WTC11 (cell line): ENCODE measurements at regions not wholly inside any gene's neighbourhood (a gene's known extent, or its start where the extent isn't known, plus 50 kb on each side); places are given as distances from the start of the nearest gene placed in this dataset.

ENCODE experiments used
- ATAC-seq: fragments of 200-7000 bp; cut with Tn5 transposase; 2 replicates; pipeline ENCODE4 v1.10.0; 2021; ENCODE audit warnings: mild to moderate bottlenecking, moderate library complexity
- CTCF ChIA-PET: fragments of 300-600 bp; sonication (Branson Sonifier 250); formaldehyde crosslinking; loops from one replicate; lab custom pipeline; 2021; ENCODE audit warnings: antibody characterized with exemption; lab: Charles Lee
- POLR2A ChIA-PET: fragments of 350-600 bp; sonication (Branson Sonifier 250); formaldehyde crosslinking; loops from one replicate; lab custom pipeline; 2021; ENCODE audit warnings: antibody characterized with exemption; lab: Charles Lee
- DNase-seq: peaks from one replicate; pipeline ENCODE4 v3.0.0; 2021; ENCODE audit warnings: low spot score
- H3K27ac Mint-ChIP-seq: 2 replicates; pipeline ENCODE4 v1.8.0; 2021; ENCODE audit warnings: mixed read lengths
- H3K27me3 Mint-ChIP-seq: 2 replicates; pipeline ENCODE4 v1.8.0; 2021; ENCODE audit warnings: low read depth, mild to moderate bottlenecking, moderate library complexity, mixed read lengths
- H3K36me3 Mint-ChIP-seq: 2 replicates; pipeline ENCODE4 v1.8.0; 2021; ENCODE audit warnings: mixed read lengths
- H3K4me1 Mint-ChIP-seq: 2 replicates; pipeline ENCODE4 v1.8.0; 2022; ENCODE audit warnings: mixed read lengths
- H3K4me3 Mint-ChIP-seq: 2 replicates; pipeline ENCODE4 v1.8.0; 2021; ENCODE audit warnings: mild to moderate bottlenecking, moderate library complexity, mixed read lengths
- H3K9me3 Mint-ChIP-seq: 2 replicates; pipeline ENCODE4 v1.8.0; 2021; ENCODE audit warnings: mixed read lengths
- CREB1 ChIP-seq: sonication (generic); formaldehyde crosslinking; IDR thresholded peaks from 2 replicates; pipeline ENCODE4 v1.8.0; 2023; ENCODE audit warnings: mild to moderate bottlenecking, missing genetic modification reagents
- FOXK1 ChIP-seq: sonication (generic); formaldehyde crosslinking; IDR thresholded peaks from 2 replicates; pipeline ENCODE4 v1.8.0; 2022; ENCODE audit warnings: mild to moderate bottlenecking, moderate library complexity, missing genetic modification reagents
- NFE2L1 ChIP-seq: sonication (generic); formaldehyde crosslinking; IDR thresholded peaks from 2 replicates; pipeline ENCODE4 v1.8.1; 2023; ENCODE audit warnings: missing genetic modification reagents
- PRRX2 ChIP-seq: fragments of 250-450 bp; sonication (Bioruptor Pico); IDR thresholded peaks from 2 replicates; pipeline ENCODE4 v1.8.0; 2021; ENCODE audit warnings: mild to moderate bottlenecking
- SP1 ChIP-seq: sonication (generic); formaldehyde crosslinking; conservative IDR thresholded peaks from 2 replicates; pipeline ENCODE4 v1.8.1; 2022; ENCODE audit warnings: missing genetic modification reagents
- ZBTB21 ChIP-seq: sonication (generic); formaldehyde crosslinking; IDR thresholded peaks from 2 replicates; pipeline ENCODE4 v1.8.1; 2023; ENCODE audit warnings: mild to moderate bottlenecking, missing genetic modification reagents, borderline replicate concordance
- ZNF219 ChIP-seq: sonication (generic); formaldehyde crosslinking; IDR thresholded peaks from 2 replicates; pipeline ENCODE4 v1.8.0; 2023; ENCODE audit warnings: missing genetic modification reagents, mild to moderate bottlenecking, borderline replicate concordance
- ZNF396 ChIP-seq: fragments of 250-450 bp; sonication (Bioruptor Pico); IDR thresholded peaks from 2 replicates; pipeline ENCODE4 v1.8.0; 2021; ENCODE audit warnings: mild to moderate bottlenecking, moderate library complexity, borderline replicate concordance
- ZNF416 ChIP-seq: fragments of 250-450 bp; sonication (Bioruptor Pico); IDR thresholded peaks from 2 replicates; pipeline ENCODE4 v1.9.0; 2021; ENCODE audit warnings: mild to moderate bottlenecking, inconsistent platforms
- ZNF423 ChIP-seq: fragments of 250-450 bp; sonication (Bioruptor Pico); IDR thresholded peaks from 2 replicates; pipeline ENCODE4 v2.1.2; 2022; ENCODE audit warnings: mild to moderate bottlenecking, moderate library complexity
- TF ChIP-seq, protein P1 (sequence below): sonication (generic); formaldehyde crosslinking; conservative IDR thresholded peaks from 2 replicates; pipeline ENCODE4 v1.8.1; 2022; ENCODE audit warnings: mild to moderate bottlenecking, missing genetic modification reagents
- TF ChIP-seq, protein P2 (sequence below): sonication (generic); formaldehyde crosslinking; IDR thresholded peaks from 2 replicates; pipeline ENCODE4 v1.8.1; 2022; ENCODE audit warnings: mild to moderate bottlenecking, missing genetic modification reagents, moderate library complexity, borderline replicate concordance
- TF ChIP-seq, protein P3 (sequence below): sonication (generic); formaldehyde crosslinking; IDR thresholded peaks from 2 replicates; pipeline ENCODE4 v1.8.0; 2023; ENCODE audit warnings: mild to moderate bottlenecking, missing genetic modification reagents
- TF ChIP-seq, protein P4 (sequence below): sonication (generic); formaldehyde crosslinking; IDR thresholded peaks from 2 replicates; pipeline ENCODE4 v1.8.0; 2022; ENCODE audit warnings: mild to moderate bottlenecking, missing genetic modification reagents
- TF ChIP-seq, protein P5 (sequence below): sonication (generic); formaldehyde crosslinking; IDR thresholded peaks from 2 replicates; pipeline ENCODE4 v1.8.0; 2023; ENCODE audit warnings: missing genetic modification reagents, mild to moderate bottlenecking, borderline replicate concordance
- TF ChIP-seq, protein P6 (sequence below): fragments of 250-450 bp; sonication (Bioruptor Pico); IDR thresholded peaks from 2 replicates; pipeline ENCODE4 v1.8.0; 2021; ENCODE audit warnings: mild to moderate bottlenecking
- TF ChIP-seq, protein P7 (sequence below): sonication (generic); formaldehyde crosslinking; IDR thresholded peaks from 2 replicates; pipeline ENCODE4 v1.8.1; 2023; ENCODE audit warnings: mild to moderate bottlenecking, moderate library complexity, missing genetic modification reagents

DNA sequence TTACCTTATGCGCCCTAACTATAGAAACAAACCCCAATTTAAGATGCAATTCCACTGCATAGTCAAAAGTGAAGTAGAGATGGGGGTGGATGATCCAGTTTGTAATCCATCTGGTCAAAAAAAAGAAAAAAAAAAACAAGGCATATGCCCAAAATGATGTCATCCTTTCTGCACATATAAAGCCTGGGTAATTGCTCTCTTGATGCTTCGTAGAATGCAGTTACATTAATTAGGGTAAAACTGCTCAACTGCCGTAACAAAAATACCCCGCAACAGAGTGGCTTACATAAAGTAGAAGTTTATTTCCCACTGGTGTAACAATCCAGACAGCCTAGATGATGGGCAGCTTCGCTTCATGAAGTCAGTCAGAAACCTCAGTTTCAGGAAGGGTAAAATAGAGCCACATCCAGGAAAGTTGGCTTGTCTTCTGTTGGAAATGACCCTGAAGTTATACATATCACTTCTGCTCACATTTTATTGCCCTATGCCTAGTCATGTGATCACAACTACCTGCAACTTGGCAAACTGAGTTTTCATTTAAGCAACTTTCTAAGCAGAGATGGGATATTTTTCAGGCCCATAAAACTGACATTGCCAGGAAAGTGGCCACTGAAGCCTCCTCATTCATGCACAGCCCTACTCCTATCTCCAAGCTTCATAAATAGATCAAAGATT is 221.7 kb downstream of the C1orf94 start:
- ATAC-seq, result no peak
- no peaks in the 10 kb centered on the region; the same call in 1 of the 2 replicates for H3K36me3 Mint-ChIP-seq

More for the DNA sequence above, 221.7 kb downstream of the C1orf94 start:
- ChIA-PET CTCF (interaction anchor here (1.2 kb wide), 1 partner anchor 210 kb away, joined by 3 read pairs; no protein-coding TSS in a partner anchor), POLR2A (no interaction called here)
- TF ChIP-seq, protein P1, sequence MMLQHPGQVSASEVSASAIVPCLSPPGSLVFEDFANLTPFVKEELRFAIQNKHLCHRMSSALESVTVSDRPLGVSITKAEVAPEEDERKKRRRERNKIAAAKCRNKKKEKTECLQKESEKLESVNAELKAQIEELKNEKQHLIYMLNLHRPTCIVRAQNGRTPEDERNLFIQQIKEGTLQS, result no peak
- TF ChIP-seq, protein P2, sequence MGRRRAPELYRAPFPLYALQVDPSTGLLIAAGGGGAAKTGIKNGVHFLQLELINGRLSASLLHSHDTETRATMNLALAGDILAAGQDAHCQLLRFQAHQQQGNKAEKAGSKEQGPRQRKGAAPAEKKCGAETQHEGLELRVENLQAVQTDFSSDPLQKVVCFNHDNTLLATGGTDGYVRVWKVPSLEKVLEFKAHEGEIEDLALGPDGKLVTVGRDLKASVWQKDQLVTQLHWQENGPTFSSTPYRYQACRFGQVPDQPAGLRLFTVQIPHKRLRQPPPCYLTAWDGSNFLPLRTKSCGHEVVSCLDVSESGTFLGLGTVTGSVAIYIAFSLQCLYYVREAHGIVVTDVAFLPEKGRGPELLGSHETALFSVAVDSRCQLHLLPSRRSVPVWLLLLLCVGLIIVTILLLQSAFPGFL, result no peak
- TF ChIP-seq NFE2L1 (CRISPR knock-in tag) (no peak), SP1 (no peak), ZNF423 (CRISPR knock-in tag) (no peak), ZNF416 (CRISPR knock-in tag) (no peak), ZNF396 (CRISPR knock-in tag) (no peak), ZBTB21 (CRISPR knock-in tag) (no peak), PRRX2 (CRISPR knock-in tag) (no peak), FOXK1 (CRISPR knock-in tag) (no peak), ZNF219 (CRISPR knock-in tag) (no peak), CREB1 (CRISPR knock-in tag) (no peak)
- TF ChIP-seq, protein P3, sequence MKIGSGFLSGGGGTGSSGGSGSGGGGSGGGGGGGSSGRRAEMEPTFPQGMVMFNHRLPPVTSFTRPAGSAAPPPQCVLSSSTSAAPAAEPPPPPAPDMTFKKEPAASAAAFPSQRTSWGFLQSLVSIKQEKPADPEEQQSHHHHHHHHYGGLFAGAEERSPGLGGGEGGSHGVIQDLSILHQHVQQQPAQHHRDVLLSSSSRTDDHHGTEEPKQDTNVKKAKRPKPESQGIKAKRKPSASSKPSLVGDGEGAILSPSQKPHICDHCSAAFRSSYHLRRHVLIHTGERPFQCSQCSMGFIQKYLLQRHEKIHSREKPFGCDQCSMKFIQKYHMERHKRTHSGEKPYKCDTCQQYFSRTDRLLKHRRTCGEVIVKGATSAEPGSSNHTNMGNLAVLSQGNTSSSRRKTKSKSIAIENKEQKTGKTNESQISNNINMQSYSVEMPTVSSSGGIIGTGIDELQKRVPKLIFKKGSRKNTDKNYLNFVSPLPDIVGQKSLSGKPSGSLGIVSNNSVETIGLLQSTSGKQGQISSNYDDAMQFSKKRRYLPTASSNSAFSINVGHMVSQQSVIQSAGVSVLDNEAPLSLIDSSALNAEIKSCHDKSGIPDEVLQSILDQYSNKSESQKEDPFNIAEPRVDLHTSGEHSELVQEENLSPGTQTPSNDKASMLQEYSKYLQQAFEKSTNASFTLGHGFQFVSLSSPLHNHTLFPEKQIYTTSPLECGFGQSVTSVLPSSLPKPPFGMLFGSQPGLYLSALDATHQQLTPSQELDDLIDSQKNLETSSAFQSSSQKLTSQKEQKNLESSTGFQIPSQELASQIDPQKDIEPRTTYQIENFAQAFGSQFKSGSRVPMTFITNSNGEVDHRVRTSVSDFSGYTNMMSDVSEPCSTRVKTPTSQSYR (CRISPR knock-in tag), result no peak
- TF ChIP-seq, protein P4, sequence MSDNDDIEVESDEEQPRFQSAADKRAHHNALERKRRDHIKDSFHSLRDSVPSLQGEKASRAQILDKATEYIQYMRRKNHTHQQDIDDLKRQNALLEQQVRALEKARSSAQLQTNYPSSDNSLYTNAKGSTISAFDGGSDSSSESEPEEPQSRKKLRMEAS (CRISPR knock-in tag), result no peak
- TF ChIP-seq, protein P5, sequence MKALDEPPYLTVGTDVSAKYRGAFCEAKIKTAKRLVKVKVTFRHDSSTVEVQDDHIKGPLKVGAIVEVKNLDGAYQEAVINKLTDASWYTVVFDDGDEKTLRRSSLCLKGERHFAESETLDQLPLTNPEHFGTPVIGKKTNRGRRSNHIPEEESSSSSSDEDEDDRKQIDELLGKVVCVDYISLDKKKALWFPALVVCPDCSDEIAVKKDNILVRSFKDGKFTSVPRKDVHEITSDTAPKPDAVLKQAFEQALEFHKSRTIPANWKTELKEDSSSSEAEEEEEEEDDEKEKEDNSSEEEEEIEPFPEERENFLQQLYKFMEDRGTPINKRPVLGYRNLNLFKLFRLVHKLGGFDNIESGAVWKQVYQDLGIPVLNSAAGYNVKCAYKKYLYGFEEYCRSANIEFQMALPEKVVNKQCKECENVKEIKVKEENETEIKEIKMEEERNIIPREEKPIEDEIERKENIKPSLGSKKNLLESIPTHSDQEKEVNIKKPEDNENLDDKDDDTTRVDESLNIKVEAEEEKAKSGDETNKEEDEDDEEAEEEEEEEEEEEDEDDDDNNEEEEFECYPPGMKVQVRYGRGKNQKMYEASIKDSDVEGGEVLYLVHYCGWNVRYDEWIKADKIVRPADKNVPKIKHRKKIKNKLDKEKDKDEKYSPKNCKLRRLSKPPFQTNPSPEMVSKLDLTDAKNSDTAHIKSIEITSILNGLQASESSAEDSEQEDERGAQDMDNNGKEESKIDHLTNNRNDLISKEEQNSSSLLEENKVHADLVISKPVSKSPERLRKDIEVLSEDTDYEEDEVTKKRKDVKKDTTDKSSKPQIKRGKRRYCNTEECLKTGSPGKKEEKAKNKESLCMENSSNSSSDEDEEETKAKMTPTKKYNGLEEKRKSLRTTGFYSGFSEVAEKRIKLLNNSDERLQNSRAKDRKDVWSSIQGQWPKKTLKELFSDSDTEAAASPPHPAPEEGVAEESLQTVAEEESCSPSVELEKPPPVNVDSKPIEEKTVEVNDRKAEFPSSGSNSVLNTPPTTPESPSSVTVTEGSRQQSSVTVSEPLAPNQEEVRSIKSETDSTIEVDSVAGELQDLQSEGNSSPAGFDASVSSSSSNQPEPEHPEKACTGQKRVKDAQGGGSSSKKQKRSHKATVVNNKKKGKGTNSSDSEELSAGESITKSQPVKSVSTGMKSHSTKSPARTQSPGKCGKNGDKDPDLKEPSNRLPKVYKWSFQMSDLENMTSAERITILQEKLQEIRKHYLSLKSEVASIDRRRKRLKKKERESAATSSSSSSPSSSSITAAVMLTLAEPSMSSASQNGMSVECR (CRISPR knock-in tag), result no peak
- TF ChIP-seq, protein P6, sequence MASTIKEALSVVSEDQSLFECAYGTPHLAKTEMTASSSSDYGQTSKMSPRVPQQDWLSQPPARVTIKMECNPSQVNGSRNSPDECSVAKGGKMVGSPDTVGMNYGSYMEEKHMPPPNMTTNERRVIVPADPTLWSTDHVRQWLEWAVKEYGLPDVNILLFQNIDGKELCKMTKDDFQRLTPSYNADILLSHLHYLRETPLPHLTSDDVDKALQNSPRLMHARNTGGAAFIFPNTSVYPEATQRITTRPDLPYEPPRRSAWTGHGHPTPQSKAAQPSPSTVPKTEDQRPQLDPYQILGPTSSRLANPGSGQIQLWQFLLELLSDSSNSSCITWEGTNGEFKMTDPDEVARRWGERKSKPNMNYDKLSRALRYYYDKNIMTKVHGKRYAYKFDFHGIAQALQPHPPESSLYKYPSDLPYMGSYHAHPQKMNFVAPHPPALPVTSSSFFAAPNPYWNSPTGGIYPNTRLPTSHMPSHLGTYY (CRISPR knock-in tag), result no peak
- TF ChIP-seq, protein P7, sequence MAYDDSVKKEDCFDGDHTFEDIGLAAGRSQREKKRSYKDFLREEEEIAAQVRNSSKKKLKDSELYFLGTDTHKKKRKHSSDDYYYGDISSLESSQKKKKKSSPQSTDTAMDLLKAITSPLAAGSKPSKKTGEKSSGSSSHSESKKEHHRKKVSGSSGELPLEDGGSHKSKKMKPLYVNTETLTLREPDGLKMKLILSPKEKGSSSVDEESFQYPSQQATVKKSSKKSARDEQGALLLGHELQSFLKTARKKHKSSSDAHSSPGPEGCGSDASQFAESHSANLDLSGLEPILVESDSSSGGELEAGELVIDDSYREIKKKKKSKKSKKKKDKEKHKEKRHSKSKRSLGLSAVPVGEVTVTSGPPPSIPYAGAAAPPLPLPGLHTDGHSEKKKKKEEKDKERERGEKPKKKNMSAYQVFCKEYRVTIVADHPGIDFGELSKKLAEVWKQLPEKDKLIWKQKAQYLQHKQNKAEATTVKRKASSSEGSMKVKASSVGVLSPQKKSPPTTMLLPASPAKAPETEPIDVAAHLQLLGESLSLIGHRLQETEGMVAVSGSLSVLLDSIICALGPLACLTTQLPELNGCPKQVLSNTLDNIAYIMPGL (CRISPR knock-in tag), result no peak
- TF ChIP-seq, all 79 proteins: peak for 0
- Mint-ChIP-seq H3K9me3 (peaks cover 8% of the 10 kb centered on the region; the same call in 1 of the 2 replicates), H3K4me1 (peaks cover 16% of the 10 kb centered on the region), H3K27me3 (peaks cover 3% of the 10 kb centered on the region), H3K27ac (no peak overlapping the region), H3K4me3 (no peak overlapping the region)
- no peak for DNase-seq
